ENCODE measurements at regions not wholly inside any gene's neighbourhood (a gene's known extent, or its start where the extent isn't known, plus 50 kb on each side); places are given as distances from the start of the nearest gene placed in this dataset.
A peak's percentile ranks its signal among the peaks of the same experiment; 100 is the strongest.

DNA sequence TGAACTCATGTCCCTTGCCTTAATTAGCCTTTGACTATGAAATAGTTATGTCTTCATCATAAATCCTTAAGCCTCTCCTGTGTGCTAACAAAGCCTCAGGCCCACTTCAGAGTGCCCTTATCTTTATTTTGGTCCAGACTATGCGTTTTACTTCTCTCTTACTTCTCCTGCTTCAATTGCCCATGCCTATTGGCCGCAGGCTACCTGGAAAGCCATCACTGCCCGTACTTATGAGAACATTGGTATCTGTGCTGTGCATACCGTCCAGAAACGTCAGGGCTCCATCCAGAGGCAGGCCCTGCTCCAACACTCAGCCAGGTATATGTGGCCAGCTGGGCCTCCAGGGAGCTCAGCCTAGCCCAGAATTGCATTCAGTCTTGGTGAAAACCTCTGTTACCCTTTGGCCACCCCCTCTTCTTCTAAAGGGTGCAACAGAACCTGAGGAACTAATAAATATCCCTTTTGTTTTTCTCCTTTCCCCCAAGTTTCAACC, 212.4 kb upstream of the MTPN start:
- no peak overlapping the region for H3K27ac ChIP-seq (ENCODE audit: low read depth, low read length)
- DNase-seq, result no peak
- WGBS (ENCODE audit: extremely low coverage, insufficient coverage, low lambda C conversion rate), result no CpG with 5 or more reads among the region's 5 CpGs

DNA sequence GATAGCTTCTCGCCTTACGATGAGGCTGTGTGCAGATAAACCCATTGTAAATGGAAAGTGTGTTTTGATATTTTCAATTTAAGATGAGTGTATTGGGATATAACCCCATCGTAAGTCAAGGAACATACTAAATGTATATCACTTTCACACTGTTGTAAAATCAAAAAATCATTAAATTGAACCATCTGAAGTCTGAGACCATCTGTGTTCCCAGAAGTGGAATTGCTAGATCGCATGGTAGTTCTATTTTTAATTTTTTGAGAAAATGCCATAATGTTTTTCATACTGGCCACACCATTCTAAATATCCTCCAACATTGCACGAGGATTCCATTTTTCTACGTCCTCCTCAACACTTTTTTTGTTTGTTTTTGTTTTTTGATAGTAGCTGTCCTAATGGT, 209.1 kb upstream of the MTPN start:
- H3K79me1 ChIP-seq (ENCODE audit: low read length), result no peaks in the 10 kb centered on the region
- no peak overlapping the region for H2BK15ac ChIP-seq (replicated peaks; ENCODE audit: low read depth)
- no peak overlapping the region for H2BK120ac ChIP-seq (ENCODE audit: low read depth, low read length)
- H3K4me3 ChIP-seq (ENCODE audit: low read length), result no peak overlapping the region
- no peaks in the 10 kb centered on the region for H3K4me1 ChIP-seq (ENCODE audit: control insufficient read depth, low read depth, low read length)
- no peak overlapping the region for H3K4ac ChIP-seq (ENCODE audit: low read depth, low read length)
- DNase-seq, result no peak
- H3K27me3 ChIP-seq (ENCODE audit: insufficient read depth, low read length, poor library complexity), result no peaks in the 10 kb centered on the region
- WGBS (ENCODE audit: extremely low coverage, insufficient coverage, low lambda C conversion rate), result no CpG with 5 or more reads among the region's 6 CpGs
- no peak overlapping the region for H3K23ac ChIP-seq (ENCODE audit: low read length)
- H3K18ac ChIP-seq (ENCODE audit: low read length), result no peak overlapping the region
- H3K79me2 ChIP-seq (ENCODE audit: control insufficient read depth, insufficient read depth, low read length), result no peaks in the 10 kb centered on the region
- H3K36me3 ChIP-seq (ENCODE audit: control insufficient read depth, insufficient read depth, low read length), result no peaks in the 10 kb centered on the region
- H3K9ac ChIP-seq (ENCODE audit: low read length), result no peak overlapping the region
- no peak overlapping the region for H2BK5ac ChIP-seq (ENCODE audit: low read length)
- H3K4me2 ChIP-seq (ENCODE audit: low read length), result no peak overlapping the region
- H3K27ac ChIP-seq (ENCODE audit: low read depth, low read length), result no peak overlapping the region
- no peak overlapping the region for H4K8ac ChIP-seq (ENCODE audit: low read depth, low read length)
- no peak overlapping the region for H3K56ac ChIP-seq (ENCODE audit: low read length)
- H4K5ac ChIP-seq (ENCODE audit: low read length), result no peak overlapping the region
- H2AK5ac ChIP-seq (ENCODE audit: low read length), result no peak overlapping the region

More for the DNA sequence above, 212.4 kb upstream of the MTPN start:
- Histone ChIP-seq H3K18ac (ENCODE audit: low read length) (no peak overlapping the region), H3K4ac (ENCODE audit: low read depth, low read length) (no peak overlapping the region), H4K5ac (ENCODE audit: low read length) (no peak overlapping the region), H3K56ac (ENCODE audit: low read length) (no peak overlapping the region), H3K4me2 (ENCODE audit: low read length) (no peak overlapping the region), H3K4me1 (ENCODE audit: control insufficient read depth, low read depth, low read length) (no peaks in the 10 kb centered on the region), H3K79me1 (ENCODE audit: low read length) (no peaks in the 10 kb centered on the region), H3K9ac (ENCODE audit: low read length) (no peak overlapping the region), H2BK15ac (replicated peaks; ENCODE audit: low read depth) (no peak overlapping the region), H3K79me2 (ENCODE audit: control insufficient read depth, insufficient read depth, low read length) (no peaks in the 10 kb centered on the region), H3K27me3 (ENCODE audit: insufficient read depth, low read length, poor library complexity) (no peaks in the 10 kb centered on the region), H3K23ac (ENCODE audit: low read length) (no peak overlapping the region), H2BK5ac (ENCODE audit: low read length) (no peak overlapping the region), H3K36me3 (ENCODE audit: control insufficient read depth, insufficient read depth, low read length) (no peaks in the 10 kb centered on the region), H2BK120ac (ENCODE audit: low read depth, low read length) (no peak overlapping the region), H2AK5ac (ENCODE audit: low read length) (no peak overlapping the region), H3K4me3 (ENCODE audit: low read length) (no peak overlapping the region), H4K8ac (ENCODE audit: low read depth, low read length) (no peak overlapping the region)

DNA sequence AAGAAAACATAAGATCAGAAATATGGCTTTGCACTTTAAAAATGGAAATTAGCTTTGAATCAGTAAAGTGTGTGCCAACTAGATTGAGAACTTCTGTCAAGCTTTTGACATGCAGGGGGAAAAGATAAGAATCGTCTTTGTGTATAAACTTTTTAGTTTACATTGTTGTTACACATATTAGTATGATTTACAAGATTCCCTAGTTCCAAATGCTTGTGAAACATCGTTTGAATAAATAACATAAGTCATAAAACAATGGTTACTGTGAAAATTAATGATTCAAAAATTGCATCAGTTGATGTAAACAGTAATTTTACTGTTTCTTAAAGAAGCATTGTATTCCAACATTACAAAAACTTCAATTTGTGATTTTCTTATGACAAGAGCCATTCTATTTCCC, 207.6 kb upstream of the MTPN start:
- Histone ChIP-seq H3K18ac (ENCODE audit: low read length) (no peak overlapping the region), H3K4me2 (ENCODE audit: low read length) (no peak overlapping the region), H2BK120ac (ENCODE audit: low read depth, low read length) (no peak overlapping the region), H3K27me3 (ENCODE audit: insufficient read depth, low read length, poor library complexity) (no peaks in the 10 kb centered on the region), H3K79me2 (ENCODE audit: control insufficient read depth, insufficient read depth, low read length) (no peaks in the 10 kb centered on the region), H4K8ac (ENCODE audit: low read depth, low read length) (no peak overlapping the region), H4K5ac (ENCODE audit: low read length) (no peak overlapping the region), H3K56ac (ENCODE audit: low read length) (no peak overlapping the region), H3K4me1 (ENCODE audit: control insufficient read depth, low read depth, low read length) (no peaks in the 10 kb centered on the region), H2BK15ac (replicated peaks; ENCODE audit: low read depth) (no peak overlapping the region), H3K79me1 (ENCODE audit: low read length) (no peaks in the 10 kb centered on the region), H2BK5ac (ENCODE audit: low read length) (no peak overlapping the region), H3K4ac (ENCODE audit: low read depth, low read length) (no peak overlapping the region), H3K4me3 (ENCODE audit: low read length) (no peak overlapping the region), H2AK5ac (ENCODE audit: low read length) (no peak overlapping the region), H3K9ac (ENCODE audit: low read length) (no peak overlapping the region), H3K23ac (ENCODE audit: low read length) (no peak overlapping the region), H3K27ac (ENCODE audit: low read depth, low read length) (no peak overlapping the region), H3K36me3 (ENCODE audit: control insufficient read depth, insufficient read depth, low read length) (no peaks in the 10 kb centered on the region)
- WGBS (ENCODE audit: extremely low coverage, insufficient coverage, low lambda C conversion rate), result no CpG with 5 or more reads among the region's 2 CpGs
- DNase-seq, result no peak

DNA sequence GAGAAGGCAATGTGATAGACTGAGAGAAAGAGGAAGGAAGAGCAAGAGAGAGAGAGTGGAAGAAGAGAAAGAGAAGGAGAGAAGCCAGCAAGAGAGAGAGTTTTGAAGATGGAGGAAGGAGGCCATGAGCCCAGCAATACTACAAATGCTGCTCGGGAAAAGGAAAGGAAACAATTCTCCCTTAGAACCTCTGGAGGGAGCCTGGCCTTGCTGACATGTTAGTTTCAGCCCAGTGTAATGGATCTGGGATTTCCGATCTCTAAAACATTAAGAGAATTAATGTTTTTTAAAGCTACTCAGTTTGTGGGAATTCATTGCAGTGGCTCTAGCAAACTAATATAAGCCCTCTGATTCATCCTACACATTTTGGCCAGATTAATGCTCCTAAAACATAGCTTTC, 206.8 kb upstream of the MTPN start:
- no peak overlapping the region for H2BK120ac ChIP-seq (ENCODE audit: low read depth, low read length)
- H3K4me3 ChIP-seq (ENCODE audit: low read length), result no peak overlapping the region
- H3K36me3 ChIP-seq (ENCODE audit: control insufficient read depth, insufficient read depth, low read length), result no peaks in the 10 kb centered on the region
- no peak overlapping the region for H4K5ac ChIP-seq (ENCODE audit: low read length)
- H3K79me2 ChIP-seq (ENCODE audit: control insufficient read depth, insufficient read depth, low read length), result no peaks in the 10 kb centered on the region
- H2BK15ac ChIP-seq (replicated peaks; ENCODE audit: low read depth), result no peak overlapping the region
- H2BK5ac ChIP-seq (ENCODE audit: low read length), result no peak overlapping the region
- no peak overlapping the region for H3K18ac ChIP-seq (ENCODE audit: low read length)
- H3K27me3 ChIP-seq (ENCODE audit: insufficient read depth, low read length, poor library complexity), result no peaks in the 10 kb centered on the region
- no peak overlapping the region for H4K8ac ChIP-seq (ENCODE audit: low read depth, low read length)
- H3K27ac ChIP-seq (ENCODE audit: low read depth, low read length), result no peak overlapping the region
- no peak overlapping the region for H3K56ac ChIP-seq (ENCODE audit: low read length)
- DNase-seq, result peak; percentile 56
- H3K9ac ChIP-seq (ENCODE audit: low read length), result no peak overlapping the region
- no peak overlapping the region for H3K4me2 ChIP-seq (ENCODE audit: low read length)
- H3K4me1 ChIP-seq (ENCODE audit: control insufficient read depth, low read depth, low read length), result no peaks in the 10 kb centered on the region
- H3K79me1 ChIP-seq (ENCODE audit: low read length), result no peaks in the 10 kb centered on the region
- H2AK5ac ChIP-seq (ENCODE audit: low read length), result no peak overlapping the region
- no peak overlapping the region for H3K23ac ChIP-seq (ENCODE audit: low read length)
- no CpG with 5 or more reads among the region's 2 CpGs for WGBS (ENCODE audit: extremely low coverage, insufficient coverage, low lambda C conversion rate)
- H3K4ac ChIP-seq (ENCODE audit: low read depth, low read length), result no peak overlapping the region

DNA sequence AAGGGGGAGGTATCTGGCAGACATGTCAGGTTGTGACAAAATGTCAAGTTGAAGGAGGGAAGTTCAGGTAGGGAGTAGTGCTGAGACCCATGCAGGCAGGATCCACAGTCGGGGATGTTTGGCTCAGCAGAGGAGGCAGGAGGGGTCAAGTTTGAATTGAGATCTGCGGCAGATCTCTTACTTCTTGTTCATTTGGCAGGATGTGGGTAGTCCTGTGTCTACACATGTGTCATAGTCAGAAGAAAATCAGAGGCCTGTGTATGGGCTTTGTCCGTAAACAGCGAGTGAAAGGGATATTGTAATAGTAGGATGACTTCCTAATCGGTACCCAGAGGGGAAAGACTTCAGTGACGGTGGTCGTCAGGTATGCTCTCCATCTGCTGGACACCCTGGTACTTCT, 203.8 kb upstream of the MTPN start:
- Histone ChIP-seq H4K5ac (ENCODE audit: low read length) (no peak overlapping the region), H3K4me3 (ENCODE audit: low read length) (no peak overlapping the region), H3K4ac (ENCODE audit: low read depth, low read length) (no peak overlapping the region), H4K8ac (ENCODE audit: low read depth, low read length) (no peak overlapping the region), H3K9ac (ENCODE audit: low read length) (no peak overlapping the region), H3K36me3 (ENCODE audit: control insufficient read depth, insufficient read depth, low read length) (no peaks in the 10 kb centered on the region), H2BK120ac (ENCODE audit: low read depth, low read length) (no peak overlapping the region), H3K4me1 (ENCODE audit: control insufficient read depth, low read depth, low read length) (no peaks in the 10 kb centered on the region), H3K18ac (ENCODE audit: low read length) (no peak overlapping the region), H3K4me2 (ENCODE audit: low read length) (no peak overlapping the region), H2AK5ac (ENCODE audit: low read length) (no peak overlapping the region), H3K56ac (ENCODE audit: low read length) (no peak overlapping the region), H2BK15ac (replicated peaks; ENCODE audit: low read depth) (no peak overlapping the region), H3K27ac (ENCODE audit: low read depth, low read length) (no peak overlapping the region), H3K23ac (ENCODE audit: low read length) (no peak overlapping the region), H3K79me1 (ENCODE audit: low read length) (no peaks in the 10 kb centered on the region), H3K79me2 (ENCODE audit: control insufficient read depth, insufficient read depth, low read length) (no peaks in the 10 kb centered on the region), H3K27me3 (ENCODE audit: insufficient read depth, low read length, poor library complexity) (no peaks in the 10 kb centered on the region), H2BK5ac (ENCODE audit: low read length) (no peak overlapping the region)
- no CpG with 5 or more reads among the region's 7 CpGs for WGBS (ENCODE audit: extremely low coverage, insufficient coverage, low lambda C conversion rate)
- no peak for DNase-seq
